Lower leg skin (tissue), 3 donors: ENCODE measurements at regions not wholly inside any gene's neighbourhood (a gene's known extent, or its start where the extent isn't known, plus 50 kb on each side); places are given as distances from the start of the nearest gene placed in this dataset.

Experiments used
- POLR2A ChIP-seq, 2 donors: fragments of 450-650 bp; IDR thresholded peaks; one replicate each; pipeline ENCODE4 v1.6.1; 2016 to 2017; ENCODE audit warnings: antibody characterized with exemption in 2 of 2, mild to moderate bottlenecking in 1 of 2, moderate library complexity in 1 of 2
- TF ChIP-seq, protein P1 (sequence below), 3 donors: fragments of 450-650 bp; IDR thresholded peaks; one replicate each; pipeline ENCODE4 v1.5.1; 2016; ENCODE audit warnings: antibody characterized with exemption in 3 of 3, mild to moderate bottlenecking in 3 of 3, moderate library complexity in 2 of 3

DNA sequence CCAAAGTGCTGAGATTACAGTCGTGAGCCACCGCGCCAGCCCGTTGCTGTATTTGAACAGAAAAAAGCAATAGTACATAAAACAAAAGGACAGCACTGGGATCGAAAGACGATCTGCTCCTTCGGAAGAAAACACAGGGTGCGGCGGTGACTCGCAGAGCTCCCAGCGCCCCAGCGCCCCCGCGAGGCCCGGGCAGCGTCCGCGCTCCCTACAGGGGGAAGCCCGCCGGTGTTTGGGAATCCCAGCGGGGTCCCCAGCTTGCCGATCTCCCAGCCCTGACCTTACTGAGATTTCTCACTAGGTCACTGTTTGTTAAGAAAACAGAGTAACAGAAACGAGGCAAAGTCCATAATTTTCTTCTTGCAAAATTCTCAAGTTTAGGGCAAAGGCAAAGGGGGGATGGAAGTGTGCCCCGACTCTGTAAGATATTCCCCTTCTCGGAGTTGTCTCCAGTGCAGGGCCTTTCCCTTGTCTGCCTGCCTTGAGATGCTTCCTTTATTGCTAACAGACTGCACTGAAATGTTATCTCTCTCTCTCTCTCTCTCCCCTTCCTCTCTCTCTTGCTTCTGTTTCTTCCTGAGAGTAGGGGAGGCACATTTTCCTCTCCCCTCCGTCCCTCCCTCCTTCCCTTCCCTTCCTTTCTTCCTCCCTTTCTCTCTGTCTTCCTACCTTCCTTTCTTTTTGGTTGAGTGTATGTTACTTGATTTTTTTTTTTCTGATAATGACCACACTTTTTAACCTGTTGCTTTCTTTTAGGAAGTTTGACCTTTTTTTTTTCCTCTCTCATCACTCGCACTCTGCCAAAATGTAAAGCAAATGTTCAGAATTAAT is 91.9 kb downstream of the TMEM30B start:
- TF ChIP-seq, protein P1, sequence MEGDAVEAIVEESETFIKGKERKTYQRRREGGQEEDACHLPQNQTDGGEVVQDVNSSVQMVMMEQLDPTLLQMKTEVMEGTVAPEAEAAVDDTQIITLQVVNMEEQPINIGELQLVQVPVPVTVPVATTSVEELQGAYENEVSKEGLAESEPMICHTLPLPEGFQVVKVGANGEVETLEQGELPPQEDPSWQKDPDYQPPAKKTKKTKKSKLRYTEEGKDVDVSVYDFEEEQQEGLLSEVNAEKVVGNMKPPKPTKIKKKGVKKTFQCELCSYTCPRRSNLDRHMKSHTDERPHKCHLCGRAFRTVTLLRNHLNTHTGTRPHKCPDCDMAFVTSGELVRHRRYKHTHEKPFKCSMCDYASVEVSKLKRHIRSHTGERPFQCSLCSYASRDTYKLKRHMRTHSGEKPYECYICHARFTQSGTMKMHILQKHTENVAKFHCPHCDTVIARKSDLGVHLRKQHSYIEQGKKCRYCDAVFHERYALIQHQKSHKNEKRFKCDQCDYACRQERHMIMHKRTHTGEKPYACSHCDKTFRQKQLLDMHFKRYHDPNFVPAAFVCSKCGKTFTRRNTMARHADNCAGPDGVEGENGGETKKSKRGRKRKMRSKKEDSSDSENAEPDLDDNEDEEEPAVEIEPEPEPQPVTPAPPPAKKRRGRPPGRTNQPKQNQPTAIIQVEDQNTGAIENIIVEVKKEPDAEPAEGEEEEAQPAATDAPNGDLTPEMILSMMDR (IDR thresholded peaks at IDR 0.05): no peak
- TF ChIP-seq POLR2A (IDR thresholded peaks at IDR 0.05): no peak
